Ovary (tissue), 7 donors: ENCODE measurements at regions not wholly inside any gene's neighbourhood (a gene's known extent, or its start where the extent isn't known, plus 50 kb on each side); places are given as distances from the start of the nearest gene placed in this dataset.
"Not testable (repeated sequence)": the region's sequence is repeated elsewhere in the genome, so short reads cannot be mapped to it uniquely, and the experiment has no call there.

ENCODE experiments used
- DNase-seq, 5 donors: peaks; one replicate each; pipeline ENCODE4 v3.0.0-alpha.2; 2019 to 2020
- H3K27ac ChIP-seq, 2 donors: fragments of 200-600 bp; one replicate each; pipeline versions ENCODE4 v1.5.1 to v1.8.0; 2019 to 2022
- H3K27me3 ChIP-seq: fragments of 200-600 bp; one replicate; pipeline ENCODE4 v1.8.0; 2022
- H3K36me3 ChIP-seq: fragments of 200-600 bp; sonication (generic); one replicate; pipeline ENCODE4 v1.5.1; 2019
- H3K4me1 ChIP-seq: one replicate; pipeline ENCODE4 v1.8.1; 2013; ENCODE audit warnings: mild to moderate bottlenecking, moderate library complexity; ENCODE audit not compliant: insufficient read depth
- H3K4me3 ChIP-seq: fragments of 200-600 bp; sonication (generic); one replicate; pipeline ENCODE4 v1.5.1; 2017
- H3K9me3 ChIP-seq, 2 donors: fragments of 200-600 bp in 1 of 2; sonication (generic) in 1 of 2; one replicate each; pipeline versions ENCODE4 v1.5.1 to v1.8.1; 2013 to 2019; ENCODE audit warnings: mild to moderate bottlenecking in 1 of 2, moderate library complexity in 1 of 2
- CTCF ChIP-seq, 3 donors: fragments of 450-650 bp in 2 of 3; fragments of 200-600 bp in 1 of 3; IDR thresholded peaks; one replicate each; pipeline versions ENCODE4 v1.5.1 to v1.8.0; 2016 to 2022; ENCODE audit warnings: antibody characterized with exemption in 3 of 3, mild to moderate bottlenecking in 1 of 3
- EP300 ChIP-seq: sonication (generic); formaldehyde crosslinking; IDR thresholded peaks from one replicate; pipeline ENCODE4 v1.6.1; 2017; ENCODE audit warnings: antibody characterized with exemption
- POLR2A ChIP-seq: fragments of 450-650 bp; IDR thresholded peaks from one replicate; pipeline ENCODE4 v1.6.1; 2017; ENCODE audit warnings: antibody characterized with exemption, mild to moderate bottlenecking, moderate library complexity
- WGBS, 3 donors: extraction: QIAGEN DNeasy Blood & Tissue Kit in 1 of 3; methylation state at CpG; one replicate each; pipeline versions ENCODE4 v1.1.5 to v1.1.7; 2013 to 2017; 5-methylcytosine and 5-hydroxymethylcytosine counted together
- intact Hi-C, 4 donors: fragments of 100-400 bp; cut with DNase I; formaldehyde crosslinking; loops; one replicate each; pipeline versions ENCODE4 v1.11.0 to v1.15.1; 2022 to 2023
- donor health status: DM: no; HTN: no; CAD: no; lungs with moderate emphysema.
- donor health status: DM: no; HTN: no; CAD: no.
- donor health status: Bipolar disorder and iron deficiency.
- donor health status: DM: no; HTN: no; CAD: no.
- donor health status: DM: yes; HTN: yes; CAD: no.

GRCh38 chr16:16930309-16931000 is 540.3 kb downstream of the XYLT1 start:
- Histone ChIP-seq H3K36me3 (no peaks in the 10 kb centered on the region), H3K4me3 (no peak overlapping the region), H3K27me3 (no peaks in the 10 kb centered on the region), H3K27ac (no peak overlapping the region), H3K4me1 (no peaks in the 10 kb centered on the region), H3K9me3 (no peaks in the 10 kb centered on the region)
- TF ChIP-seq EP300 (no peak), POLR2A (no peak), CTCF (IDR thresholded peaks at IDR 0.05) (no peak)
- 62 to 65% (median 65%) methylated on average over 7 of the region's 7 CpGs for WGBS, 3 donors
- no peak for DNase-seq
- intact Hi-C loops: no loop called here

- no peak for TF ChIP-seq EP300
- no peak for TF ChIP-seq CTCF (IDR thresholded peaks at IDR 0.05)
- no peak for TF ChIP-seq POLR2A
- no peak for DNase-seq
- intact Hi-C loops: no loop called here
- Histone ChIP-seq H3K9me3 (no peaks in the 10 kb centered on the region), H3K27ac (no peak overlapping the region), H3K4me3 (no peak overlapping the region), H3K4me1 (no peaks in the 10 kb centered on the region), H3K36me3 (no peaks in the 10 kb centered on the region), H3K27me3 (no peaks in the 10 kb centered on the region)
- 61 to 83% (median 79%) methylated on average over 2 of the region's 2 CpGs for WGBS, 3 donors
Measured at GRCh38 chr16:16933861-16934260, 536.9 kb downstream of the XYLT1 start.

DNA sequence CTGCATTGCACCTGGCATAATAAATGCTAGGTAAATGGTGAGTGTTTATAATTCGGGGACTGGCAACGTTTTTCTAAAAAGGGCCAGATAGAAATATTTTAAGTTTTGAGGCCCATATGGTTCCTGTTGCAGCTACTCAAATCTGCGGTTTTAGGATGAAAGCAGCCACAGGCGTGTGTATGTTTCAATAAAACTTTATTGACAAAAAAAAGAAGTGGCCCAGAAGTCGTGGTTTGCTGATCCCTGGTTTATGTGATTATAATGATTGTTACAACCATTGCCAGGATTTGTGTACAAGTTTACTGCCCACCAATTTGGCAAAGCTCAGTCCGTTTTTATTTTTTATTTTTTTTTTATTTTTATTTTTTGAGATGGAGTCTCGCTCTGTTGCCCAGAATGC is 536.1 kb downstream of the XYLT1 start:
- no peaks in the 10 kb centered on the region for H3K36me3 ChIP-seq
- intact Hi-C loops: no loop called here
- H3K27ac ChIP-seq: no peak overlapping the region
- TF ChIP-seq EP300: no peak
- no peak for TF ChIP-seq CTCF (IDR thresholded peaks at IDR 0.05)
- no peak for TF ChIP-seq POLR2A
- no peak overlapping the region for H3K4me3 ChIP-seq
- no peak for DNase-seq
- H3K27me3 ChIP-seq: no peaks in the 10 kb centered on the region
- 82 to 91% (median 89%) methylated on average over 7 of the region's 7 CpGs for WGBS, 3 donors
- H3K4me1 ChIP-seq: no peaks in the 10 kb centered on the region
- H3K9me3 ChIP-seq: no peaks in the 10 kb centered on the region

GRCh38 chr16:16935909-16936308 is 534.9 kb downstream of the XYLT1 start:
- WGBS, 3 donors: 80 to 91% (median 85%) methylated on average over 4 of the region's 4 CpGs
- intact Hi-C loops, H3K9me3 ChIP-seq: not testable (repeated sequence)

DNA sequence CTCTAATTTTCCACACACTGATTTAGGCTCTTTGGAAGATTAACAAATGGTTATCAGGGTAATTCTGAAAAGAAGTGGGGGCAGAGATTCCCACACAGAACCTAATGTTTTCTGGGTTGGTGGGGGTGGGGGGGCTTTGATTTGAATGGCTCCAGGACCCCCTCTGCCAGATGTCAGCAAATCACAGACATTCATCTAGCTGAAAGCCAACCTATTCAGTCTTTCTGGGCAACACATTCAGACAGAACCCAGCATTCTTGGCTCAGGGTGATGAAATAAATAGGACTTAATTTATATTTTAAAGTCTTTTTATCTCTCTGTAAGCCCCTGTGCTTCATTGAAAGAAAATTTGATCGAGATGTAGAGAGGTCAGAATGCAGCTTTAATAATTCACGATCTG is 533.2 kb downstream of the XYLT1 start:
- H3K27me3 ChIP-seq: no peaks in the 10 kb centered on the region
- intact Hi-C loops: no loop called here
- 6 to 9% (median 7%) methylated on average over 2 of the region's 2 CpGs for WGBS, 3 donors

More at GRCh38 chr16:16935909-16936308, 534.9 kb downstream of the XYLT1 start:
- H3K27me3 ChIP-seq, H3K4me3 ChIP-seq, H3K27ac ChIP-seq, H3K4me1 ChIP-seq, H3K36me3 ChIP-seq, DNase-seq: not testable (repeated sequence)

More for the DNA sequence above, 533.2 kb downstream of the XYLT1 start:
- TF ChIP-seq EP300 (no peak), POLR2A (no peak), CTCF (IDR thresholded peaks at IDR 0.05) (no peak)
- Histone ChIP-seq H3K4me3 (no peak overlapping the region), H3K4me1 (no peaks in the 10 kb centered on the region), H3K27ac (no peak overlapping the region), H3K9me3 (no peaks in the 10 kb centered on the region), H3K36me3 (no peaks in the 10 kb centered on the region)
- no peak for DNase-seq
